KMS-11 (cell line): ENCODE measurements at regions not wholly inside any gene's neighbourhood (a gene's known extent, or its start where the extent isn't known, plus 50 kb on each side); places are given as distances from the start of the nearest gene placed in this dataset.

Experiments used
- H2AFZ ChIP-seq: fragments of 200-600 bp; sonication (generic); 2 replicates; pipeline ENCODE4 v1.6.1; 2016; ENCODE audit warnings: antibody characterized with exemption, mixed run types, low read depth
- H3K27ac ChIP-seq: fragments of 200-600 bp; sonication (generic); 2 replicates; pipeline ENCODE4 v1.6.1; 2016; ENCODE audit warnings: mild to moderate bottlenecking, mixed run types
- H3K27me3 ChIP-seq: fragments of 200-600 bp; sonication (generic); 2 replicates; pipeline ENCODE4 v1.6.1; 2017; ENCODE audit warnings: mild to moderate bottlenecking, low read depth, mixed run types, moderate library complexity; ENCODE audit not compliant: insufficient read depth
- H3K36me3 ChIP-seq: fragments of 200-600 bp; sonication (generic); 2 replicates; pipeline ENCODE4 v1.6.1; 2017; ENCODE audit warnings: mild to moderate bottlenecking, mixed run types; ENCODE audit not compliant: insufficient read depth
- H3K4me1 ChIP-seq: fragments of 200-600 bp; sonication (generic); 2 replicates; pipeline ENCODE4 v1.6.1; 2016; ENCODE audit warnings: mild to moderate bottlenecking, low read depth, mixed run types; ENCODE audit not compliant: poor library complexity, severe bottlenecking
- H3K4me2 ChIP-seq: fragments of 200-600 bp; sonication (generic); 2 replicates; pipeline ENCODE4 v1.7.0; 2016; ENCODE audit warnings: mild to moderate bottlenecking, mixed run types
- H3K4me3 ChIP-seq: fragments of 200-600 bp; sonication (generic); IDR thresholded peaks from 2 replicates; pipeline ENCODE4 v1.6.1; 2017; ENCODE audit warnings: low read depth, low read length, mixed read lengths; ENCODE audit not compliant: insufficient read depth
- H3K79me2 ChIP-seq: fragments of 200-600 bp; sonication (generic); 2 replicates; pipeline ENCODE4 v1.6.1; 2016; ENCODE audit warnings: low read depth, mixed run types; ENCODE audit not compliant: insufficient read depth
- H3K9ac ChIP-seq: fragments of 200-600 bp; sonication (generic); 2 replicates; pipeline ENCODE4 v1.6.1; 2016; ENCODE audit warnings: mild to moderate bottlenecking, mixed run types
- H4K20me1 ChIP-seq: fragments of 200-600 bp; sonication (generic); 2 replicates; pipeline ENCODE4 v1.6.1; 2016; ENCODE audit warnings: mild to moderate bottlenecking, mixed run types; ENCODE audit not compliant: insufficient read depth
- TF ChIP-seq, protein P1 (sequence below): fragments of 200-600 bp; sonication (generic); conservative IDR thresholded peaks from 2 replicates; pipeline ENCODE4 v1.6.1; 2017; ENCODE audit warnings: low read depth, mild to moderate bottlenecking, antibody characterized with exemption, low read length, moderate library complexity, mixed read lengths

DNA sequence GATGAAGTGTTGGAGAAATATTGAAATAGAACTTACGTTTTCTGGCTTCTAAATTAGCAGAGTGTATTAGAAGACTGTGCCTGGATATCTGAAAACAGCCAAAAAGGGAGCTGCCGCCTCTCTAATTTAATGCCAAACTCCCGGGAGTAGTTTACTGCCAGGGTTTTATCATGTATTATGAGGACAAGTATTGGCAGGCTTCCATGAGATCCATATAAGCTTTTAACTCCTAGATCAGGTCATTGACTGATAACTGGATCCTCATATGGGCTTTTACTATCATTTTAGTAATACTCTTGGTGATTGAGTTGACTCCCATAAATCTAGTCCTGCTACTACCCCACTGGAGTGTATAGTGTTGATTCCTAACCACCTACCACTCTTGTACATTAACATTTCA, 178.4 kb upstream of the CXADR start:
- Histone ChIP-seq H3K4me1 (no peaks in the 10 kb centered on the region), H3K4me2 (no peak overlapping the region), H4K20me1 (no peaks in the 10 kb centered on the region), H3K9ac (no peak overlapping the region), H3K36me3 (no peaks in the 10 kb centered on the region), H3K4me3 (no peak overlapping the region), H3K79me2 (no peaks in the 10 kb centered on the region), H2AFZ (no peak overlapping the region), H3K27ac (no peak overlapping the region), H3K27me3 (no peaks in the 10 kb centered on the region)
- TF ChIP-seq, protein P1, sequence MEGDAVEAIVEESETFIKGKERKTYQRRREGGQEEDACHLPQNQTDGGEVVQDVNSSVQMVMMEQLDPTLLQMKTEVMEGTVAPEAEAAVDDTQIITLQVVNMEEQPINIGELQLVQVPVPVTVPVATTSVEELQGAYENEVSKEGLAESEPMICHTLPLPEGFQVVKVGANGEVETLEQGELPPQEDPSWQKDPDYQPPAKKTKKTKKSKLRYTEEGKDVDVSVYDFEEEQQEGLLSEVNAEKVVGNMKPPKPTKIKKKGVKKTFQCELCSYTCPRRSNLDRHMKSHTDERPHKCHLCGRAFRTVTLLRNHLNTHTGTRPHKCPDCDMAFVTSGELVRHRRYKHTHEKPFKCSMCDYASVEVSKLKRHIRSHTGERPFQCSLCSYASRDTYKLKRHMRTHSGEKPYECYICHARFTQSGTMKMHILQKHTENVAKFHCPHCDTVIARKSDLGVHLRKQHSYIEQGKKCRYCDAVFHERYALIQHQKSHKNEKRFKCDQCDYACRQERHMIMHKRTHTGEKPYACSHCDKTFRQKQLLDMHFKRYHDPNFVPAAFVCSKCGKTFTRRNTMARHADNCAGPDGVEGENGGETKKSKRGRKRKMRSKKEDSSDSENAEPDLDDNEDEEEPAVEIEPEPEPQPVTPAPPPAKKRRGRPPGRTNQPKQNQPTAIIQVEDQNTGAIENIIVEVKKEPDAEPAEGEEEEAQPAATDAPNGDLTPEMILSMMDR = no peak

DNA sequence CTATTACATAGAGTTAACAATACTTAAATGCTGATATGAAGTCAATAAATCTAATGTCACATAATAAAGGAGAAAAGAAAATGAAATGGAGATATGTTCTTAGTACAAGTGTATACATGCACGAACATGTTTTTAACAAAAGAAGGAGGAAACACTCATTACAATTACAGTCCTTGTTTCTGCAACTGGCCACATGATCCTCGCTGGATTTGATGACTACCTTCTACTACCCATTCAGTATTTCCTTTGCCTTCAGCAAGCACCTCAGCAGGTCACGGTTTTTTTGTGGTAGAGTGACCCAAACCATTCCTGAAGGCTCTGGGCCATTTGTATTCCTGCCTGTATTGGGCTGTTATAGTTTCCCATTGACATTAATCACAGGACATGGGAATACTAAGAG, 172.8 kb upstream of the CXADR start:
- Histone ChIP-seq H3K4me3 (no peak overlapping the region), H3K4me1 (no peaks in the 10 kb centered on the region), H2AFZ (no peak overlapping the region), H3K79me2 (no peaks in the 10 kb centered on the region), H4K20me1 (no peaks in the 10 kb centered on the region), H3K27ac (no peak overlapping the region), H3K27me3 (no peaks in the 10 kb centered on the region), H3K36me3 (no peaks in the 10 kb centered on the region), H3K4me2 (no peak overlapping the region), H3K9ac (no peak overlapping the region)
- TF ChIP-seq, protein P1 = no peak

DNA sequence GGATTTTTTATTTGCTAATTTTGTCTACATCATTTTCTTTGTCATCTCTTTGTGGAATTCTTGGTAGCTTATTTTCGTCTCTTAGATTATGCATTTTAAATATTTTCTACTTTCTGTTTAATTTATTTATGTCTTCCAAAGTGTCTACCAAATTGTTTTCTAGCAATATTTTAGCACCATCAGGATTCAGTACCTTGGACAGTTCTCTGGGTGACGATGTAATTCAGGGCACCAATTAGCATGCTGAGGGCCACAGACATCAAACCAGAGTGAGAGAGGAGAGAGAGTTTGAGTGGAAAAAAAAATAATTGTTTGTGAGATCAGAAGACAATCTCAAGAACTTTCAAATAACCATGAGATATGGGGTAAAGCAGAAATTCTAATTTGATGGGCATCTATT, 169.8 kb upstream of the CXADR start:
- Histone ChIP-seq H3K4me3 (no peak overlapping the region), H3K4me2 (no peak overlapping the region), H3K4me1 (no peaks in the 10 kb centered on the region), H3K27me3 (no peaks in the 10 kb centered on the region), H4K20me1 (no peaks in the 10 kb centered on the region), H2AFZ (no peak overlapping the region), H3K9ac (no peak overlapping the region), H3K79me2 (no peaks in the 10 kb centered on the region), H3K36me3 (no peaks in the 10 kb centered on the region), H3K27ac (no peak overlapping the region)
- TF ChIP-seq, protein P1 = no peak

DNA sequence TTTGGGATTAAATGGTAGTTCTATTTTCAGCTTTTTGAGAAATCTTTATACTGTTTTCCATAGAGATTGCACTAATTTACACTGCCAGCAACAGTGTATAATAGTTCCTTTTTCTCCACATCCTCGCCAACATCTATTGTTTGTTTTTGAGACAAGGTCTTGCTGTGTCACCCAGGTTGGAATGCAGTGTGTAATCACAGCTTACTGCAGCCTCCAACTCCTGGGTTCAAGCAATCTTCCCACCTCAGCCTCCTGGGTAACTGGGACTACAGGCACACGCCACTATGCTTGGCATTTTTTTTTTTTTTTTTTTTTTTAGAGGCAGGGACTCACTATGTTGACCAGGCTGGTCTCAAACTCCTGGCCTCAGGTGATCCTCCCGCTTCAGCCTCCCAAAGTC, 164.5 kb upstream of the CXADR start:
- Histone ChIP-seq H3K9ac (no peak overlapping the region), H2AFZ (no peak overlapping the region), H3K36me3 (no peaks in the 10 kb centered on the region), H3K79me2 (no peaks in the 10 kb centered on the region), H3K27me3 (no peaks in the 10 kb centered on the region), H3K4me1 (no peaks in the 10 kb centered on the region), H3K4me3 (no peak overlapping the region), H3K4me2 (no peak overlapping the region), H4K20me1 (no peaks in the 10 kb centered on the region), H3K27ac (no peak overlapping the region)
- TF ChIP-seq, protein P1 = no peak

DNA sequence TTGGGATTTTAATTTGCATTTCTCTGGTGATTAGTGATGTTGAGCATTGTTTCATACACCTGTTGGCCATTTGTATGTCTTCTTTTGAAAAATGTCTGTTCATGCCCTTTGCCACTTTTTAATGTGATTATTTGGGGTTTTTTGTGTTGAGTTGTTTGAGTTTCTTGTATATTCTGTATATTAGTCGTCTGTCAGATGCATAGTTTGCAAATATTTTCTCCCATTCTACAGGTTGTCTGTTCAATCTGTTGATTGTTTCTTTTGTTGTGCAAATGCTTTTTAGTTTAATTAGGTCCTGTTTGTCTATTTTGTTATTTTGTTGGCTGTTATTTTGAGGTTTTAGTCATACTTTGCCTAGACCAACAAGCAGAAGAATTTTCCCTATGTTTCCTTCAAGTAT, 164.0 kb upstream of the CXADR start:
- H3K4me2 ChIP-seq = no peak overlapping the region
- H3K27me3 ChIP-seq = no peaks in the 10 kb centered on the region
- TF ChIP-seq, protein P1 = no peak
- H4K20me1 ChIP-seq = no peaks in the 10 kb centered on the region
- no peak overlapping the region for H2AFZ ChIP-seq
- no peak overlapping the region for H3K27ac ChIP-seq
- no peak overlapping the region for H3K9ac ChIP-seq
- H3K36me3 ChIP-seq = no peaks in the 10 kb centered on the region
- no peaks in the 10 kb centered on the region for H3K4me1 ChIP-seq
- no peaks in the 10 kb centered on the region for H3K79me2 ChIP-seq
- H3K4me3 ChIP-seq = no peak overlapping the region
